HG03520 (cell line): ENCODE measurements at regions not wholly inside any gene's neighbourhood (a gene's known extent, or its start where the extent isn't known, plus 50 kb on each side); places are given as distances from the start of the nearest gene placed in this dataset.

ENCODE experiments used
- ATAC-seq: cut with Tn5 transposase; IDR thresholded peaks from one replicate; pipeline ENCODE4 v1.9.1; 2021; ENCODE audit warnings: mild to moderate bottlenecking, moderate library complexity; ENCODE audit not compliant: unreplicated experiment

DNA sequence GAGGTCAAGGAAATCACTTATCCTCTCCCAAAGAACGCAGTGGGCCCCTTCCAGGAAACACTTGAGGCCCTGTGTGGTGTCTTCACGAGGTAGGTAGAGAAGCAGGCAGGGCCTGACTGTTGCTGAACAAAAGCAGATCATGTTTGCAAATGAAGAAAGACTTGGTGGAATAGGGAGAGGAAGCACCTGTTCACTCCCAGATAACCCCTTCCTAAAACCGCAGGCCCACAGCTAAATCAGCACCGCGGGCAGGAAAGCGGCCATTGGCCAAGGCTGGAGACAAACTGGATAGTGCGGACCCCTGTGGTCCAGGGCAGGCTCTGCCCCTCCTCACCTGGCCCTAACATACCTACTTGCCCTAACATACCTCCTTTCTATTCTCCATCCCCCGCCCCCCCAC, 64.9 kb upstream of the KLHL29 start:
- ATAC-seq: no peak

DNA sequence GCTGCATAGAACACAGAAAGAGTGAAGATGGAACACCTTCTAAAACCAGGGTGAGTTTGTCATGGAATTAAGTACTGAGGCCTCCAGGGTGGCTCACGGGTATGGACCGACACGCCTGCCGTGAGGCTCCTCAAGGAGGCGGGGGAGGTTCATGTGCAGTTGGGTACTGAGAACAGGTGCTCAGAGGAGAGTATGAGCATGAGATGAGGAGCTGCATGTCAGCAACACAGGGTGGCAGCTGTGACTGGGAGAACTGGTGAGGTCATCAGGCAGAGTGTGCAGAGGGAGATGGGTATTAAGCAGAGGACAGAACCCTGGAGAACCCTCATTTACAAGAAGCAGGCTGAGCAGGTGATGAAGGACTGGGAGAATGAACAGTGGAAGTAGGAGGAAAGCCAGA, 63.2 kb upstream of the KLHL29 start:
- no peak for ATAC-seq

DNA sequence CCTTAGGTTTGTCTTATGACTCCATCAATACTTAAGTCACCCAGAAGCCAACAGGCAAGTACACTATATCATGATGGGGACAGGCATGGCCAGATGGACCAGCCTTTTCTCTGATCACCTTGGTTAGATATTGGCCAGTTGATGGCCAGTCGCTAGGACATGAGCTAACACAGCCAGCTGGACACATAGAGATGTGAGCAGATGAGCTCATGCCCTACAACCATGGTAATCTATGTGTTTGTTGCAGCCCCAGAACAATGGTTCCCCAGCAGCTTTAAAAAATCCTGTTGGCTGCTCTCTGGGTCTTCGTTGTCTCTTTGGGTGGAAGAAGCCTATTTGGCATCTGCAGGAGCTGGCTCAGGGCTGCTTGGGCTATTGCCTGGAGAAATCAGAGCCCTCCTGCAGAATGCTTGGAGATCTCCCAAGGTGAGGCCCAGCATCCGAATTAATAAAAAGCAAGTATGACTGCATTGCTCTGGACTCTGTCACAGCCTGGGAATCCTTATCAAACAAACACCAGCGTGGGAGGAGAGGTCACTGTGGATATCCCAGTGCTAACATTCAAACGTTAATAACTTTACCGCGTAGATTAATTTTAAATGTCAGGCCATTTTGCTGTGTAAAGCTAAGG, 62.3 kb upstream of the KLHL29 start:
- ATAC-seq: no peak

GRCh38 chr2:23323198-23323916, 61.6 kb upstream of the KLHL29 start:
- no peak for ATAC-seq

DNA sequence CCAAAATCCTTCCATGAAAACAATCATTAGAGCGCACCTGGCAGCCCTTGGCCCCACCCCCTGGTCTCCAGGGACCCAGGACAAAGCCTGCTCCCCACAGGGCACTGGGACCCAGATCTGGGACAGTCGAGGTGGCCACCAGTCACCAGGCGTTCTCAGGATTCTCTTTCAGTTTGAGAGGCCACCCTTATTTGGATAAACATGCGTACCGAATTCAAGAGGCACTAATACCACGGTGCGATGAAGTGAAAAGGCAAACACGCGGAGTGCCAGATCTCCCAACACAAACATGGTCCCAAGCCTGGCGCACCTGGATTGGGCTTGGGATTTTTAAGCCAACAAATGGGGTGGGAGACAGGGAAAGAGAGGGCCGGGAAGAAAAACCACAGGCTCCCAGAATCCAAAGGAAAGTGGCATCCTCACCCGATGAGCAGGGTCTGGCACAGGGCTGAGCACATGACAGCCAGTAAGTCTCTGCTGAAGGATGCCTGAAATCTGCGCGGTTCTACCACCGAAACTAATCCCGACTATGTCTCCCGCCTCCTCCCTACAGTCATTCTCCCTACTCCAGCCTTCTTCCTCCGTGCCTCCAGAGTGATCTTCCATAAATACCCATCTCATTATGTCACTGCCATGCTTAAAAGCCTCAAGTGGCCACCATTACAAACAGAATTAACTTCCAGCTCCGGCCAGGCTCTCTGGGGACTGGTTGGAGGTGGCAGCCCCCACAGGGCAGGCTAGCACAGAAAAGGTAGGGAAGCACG, 60.9 kb upstream of the KLHL29 start:
- no peak for ATAC-seq

DNA sequence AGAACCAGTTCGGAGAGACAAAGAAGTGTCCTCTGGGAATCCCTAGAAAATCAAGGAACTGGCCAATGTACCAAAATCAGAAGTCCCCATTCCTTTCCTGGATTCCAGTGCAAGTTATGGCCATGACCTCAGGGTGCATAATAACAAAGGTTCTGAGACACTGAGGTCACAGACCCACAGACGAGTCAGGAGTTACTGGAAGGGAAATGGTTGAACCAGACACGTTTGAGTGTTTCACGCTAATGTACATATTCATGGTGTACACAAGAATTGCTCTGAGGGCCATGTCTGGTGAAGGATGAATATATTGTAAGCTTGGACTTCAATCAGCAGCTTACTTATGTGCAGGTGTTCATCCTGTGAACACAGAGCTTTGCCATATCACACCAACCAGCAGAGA, 58.6 kb upstream of the KLHL29 start:
- no peak for ATAC-seq

DNA sequence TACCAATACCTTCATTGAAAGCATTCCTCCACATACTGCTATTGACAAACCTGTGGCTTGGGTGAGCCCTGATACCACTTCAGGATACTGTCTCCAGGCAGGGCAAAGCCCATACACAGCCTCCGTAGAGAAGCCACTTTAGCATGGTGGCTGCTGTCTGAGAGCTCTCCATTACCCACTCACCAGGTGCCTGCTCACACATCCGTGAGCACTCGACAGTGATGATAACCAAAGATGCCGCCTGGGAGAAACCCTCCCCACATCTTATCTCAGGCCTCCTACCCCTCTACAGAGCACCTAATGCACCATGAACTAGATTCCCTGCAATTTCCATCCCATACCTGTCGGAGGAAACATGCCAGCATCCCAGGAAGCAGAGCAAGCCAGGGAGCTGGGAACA, 57.6 kb upstream of the KLHL29 start:
- no peak for ATAC-seq

- ATAC-seq: no peak
Measured at GRCh38 chr2:23327887-23328286, 57.1 kb upstream of the KLHL29 start.

- ATAC-seq: peak; percentile 69
Measured at GRCh38 chr2:23330214-23330613, 54.8 kb upstream of the KLHL29 start.
